ENCODE measurements at regions not wholly inside any gene's neighbourhood (a gene's known extent, or its start where the extent isn't known, plus 50 kb on each side); places are given as distances from the start of the nearest gene placed in this dataset.
"Not testable (repeated sequence)": the region's sequence is repeated elsewhere in the genome, so short reads cannot be mapped to it uniquely, and the experiment has no call there.

GRCh38 chr3:194189243-194189791 lies 53.4 kb downstream of the HES1 start:
- no peak for DNase-seq

GRCh38 chr3:194191850-194192249 lies 55.9 kb downstream of the HES1 start:
- not testable (repeated sequence) for DNase-seq

- no peak for DNase-seq
These were observed 58.3 kb downstream of the HES1 start for GRCh38 chr3:194194051-194194756.

- no peak for DNase-seq
These were observed 58.8 kb downstream of the HES1 start for GRCh38 chr3:194194757-194195085.

GRCh38 chr3:194195611-194196010 lies 59.7 kb downstream of the HES1 start:
- DNase-seq, result no peak

- no peak for DNase-seq
These were observed 60.9 kb downstream of the HES1 start for GRCh38 chr3:194196876-194197275.

GRCh38 chr3:194197396-194197960 lies 61.5 kb downstream of the HES1 start:
- DNase-seq, result no peak

- no peak for DNase-seq
These were observed 62.2 kb downstream of the HES1 start for GRCh38 chr3:194197981-194198695.

GRCh38 chr3:194198938-194199337 lies 63.0 kb downstream of the HES1 start:
- DNase-seq, result no peak

- no peak for DNase-seq
These were observed 64.6 kb downstream of the HES1 start for GRCh38 chr3:194200422-194201081.

- no peak for DNase-seq
These were observed 66.2 kb downstream of the HES1 start for GRCh38 chr3:194201953-194202666.

- DNase-seq, result peak; percentile 40
These were observed 67.6 kb downstream of the HES1 start for GRCh38 chr3:194203482-194204041.

- peak; percentile 63 for DNase-seq
These were observed 68.4 kb downstream of the HES1 start for GRCh38 chr3:194204042-194204987.

GRCh38 chr3:194205675-194206133 lies 69.8 kb downstream of the HES1 start:
- peak; percentile 89 for DNase-seq

- DNase-seq, result no peak
These were observed 70.4 kb downstream of the HES1 start for GRCh38 chr3:194206320-194206719.

- no peak for DNase-seq
These were observed 72.8 kb downstream of the HES1 start for GRCh38 chr3:194208709-194209108.

GRCh38 chr3:194212161-194212844 lies 76.4 kb downstream of the HES1 start:
- no peak for DNase-seq

GRCh38 chr3:194212845-194213331 lies 76.9 kb downstream of the HES1 start:
- no peak for DNase-seq

GRCh38 chr3:194215392-194215791 lies 79.4 kb downstream of the HES1 start:
- no peak for DNase-seq

Measured in COR-L47 (cell line).